ENCODE measurements at regions not wholly inside any gene's neighbourhood (a gene's known extent, or its start where the extent isn't known, plus 50 kb on each side); places are given as distances from the start of the nearest gene placed in this dataset.

DNA sequence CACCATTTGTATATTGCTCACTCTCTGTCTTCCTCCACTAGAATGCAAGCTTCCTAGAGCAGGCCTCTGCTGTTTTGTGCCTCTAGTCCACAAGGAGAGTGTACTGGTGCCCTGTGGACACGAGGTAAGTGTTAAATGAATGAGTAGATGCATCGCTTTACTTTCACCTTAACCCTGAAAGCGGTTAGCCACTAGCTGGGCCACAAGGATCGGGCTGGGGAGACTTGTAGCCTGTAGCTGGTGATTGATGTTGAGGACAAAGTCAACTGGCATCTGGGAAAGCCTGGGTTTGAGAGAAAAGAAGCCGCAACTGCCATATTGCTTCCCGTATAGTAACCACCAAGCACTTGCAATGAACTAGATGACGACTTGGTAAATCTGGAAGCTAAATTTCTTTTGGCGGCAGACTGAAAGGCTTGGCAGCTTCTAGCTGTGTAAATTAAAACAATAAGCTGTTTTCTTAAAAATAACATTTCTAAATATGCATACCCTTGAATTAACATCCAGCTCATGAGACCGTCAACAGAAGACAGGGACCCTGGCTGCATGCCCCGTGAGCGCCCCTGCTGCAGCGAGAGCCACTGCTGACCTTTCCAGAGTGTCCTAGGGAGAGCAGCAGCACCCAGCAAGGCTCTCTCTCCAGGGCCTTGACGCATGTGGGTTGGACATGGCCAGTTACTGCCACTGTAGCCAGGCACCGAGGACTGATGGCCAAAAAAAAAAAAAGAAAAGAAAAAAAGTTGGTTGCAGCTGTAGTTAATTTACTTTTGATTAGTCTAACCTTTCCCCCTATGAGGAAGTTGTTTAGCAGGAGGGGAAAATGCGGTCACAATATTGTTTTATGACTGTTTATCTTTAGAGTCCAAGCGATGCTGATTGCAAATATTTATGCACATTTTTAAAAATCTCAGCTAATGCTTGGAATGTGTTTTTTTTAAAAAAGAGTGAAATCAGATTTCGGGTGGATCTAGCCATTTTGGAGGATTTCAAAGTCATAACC, 315.1 kb downstream of the TFAP2C start:
- intact Hi-C loops (cut with DNase I), result no loop called here
- Histone ChIP-seq H3K27me3 (ENCODE audit: control insufficient read depth, insufficient read depth, low read length) (peaks cover 7% of the 10 kb centered on the region), H3K36me3 (ENCODE audit: control insufficient read depth in 2 of 3, insufficient read depth in 3 of 3, low read length in 3 of 3) (no peaks in the 10 kb centered on the region), H3K4me1 (ENCODE audit: control insufficient read depth in 2 of 3, insufficient read depth in 2 of 3, low read depth in 1 of 3, low read length in 3 of 3) (no peaks in the 10 kb centered on the region), H3K27ac (ENCODE audit: low read depth in 2 of 2, low read length in 2 of 2) (no peak overlapping the region), H3K9ac (ENCODE audit: low read length in 3 of 3) (no peak overlapping the region), H3K4me3 (ENCODE audit: low read length in 3 of 3) (no peak overlapping the region), H3K9me3 (ENCODE audit: control insufficient read depth in 2 of 3, insufficient read depth in 1 of 3, low read length in 3 of 3) (no peaks in the 10 kb centered on the region)
- FAIRE-seq (no peak), DNase-seq (peak in 2 of 5 donors; percentile 31 to 57)
- no peak for TF ChIP-seq CTCF (IDR thresholded peaks at IDR 0.05; ENCODE audit: borderline replicate concordance, extremely low read depth, insufficient read depth)

- H3K9me3 ChIP-seq (ENCODE audit: control insufficient read depth in 2 of 3, insufficient read depth in 1 of 3, low read length in 3 of 3), result no peaks in the 10 kb centered on the region
- intact Hi-C loops (cut with DNase I), result no loop called here
- DNase-seq (peak in 2 of 5 donors; percentile 41 to 60), FAIRE-seq (no peak)
- no peaks in the 10 kb centered on the region for H3K36me3 ChIP-seq (ENCODE audit: control insufficient read depth in 2 of 3, insufficient read depth in 3 of 3, low read length in 3 of 3)
- H3K27me3 ChIP-seq (ENCODE audit: control insufficient read depth, insufficient read depth, low read length), result peaks cover 7% of the 10 kb centered on the region
- H3K9ac ChIP-seq (ENCODE audit: low read length in 3 of 3), result no peak overlapping the region
- TF ChIP-seq CTCF (IDR thresholded peaks at IDR 0.05; ENCODE audit: borderline replicate concordance, extremely low read depth, insufficient read depth), result no peak
- H3K4me3 ChIP-seq (ENCODE audit: low read length in 3 of 3), result no peak overlapping the region
- no peaks in the 10 kb centered on the region for H3K4me1 ChIP-seq (ENCODE audit: control insufficient read depth in 2 of 3, insufficient read depth in 2 of 3, low read depth in 1 of 3, low read length in 3 of 3)
- no peak overlapping the region for H3K27ac ChIP-seq (ENCODE audit: low read depth in 2 of 2, low read length in 2 of 2)
These were observed 316.0 kb downstream of the TFAP2C start for GRCh38 chr20:56945057-56945456.

DNA sequence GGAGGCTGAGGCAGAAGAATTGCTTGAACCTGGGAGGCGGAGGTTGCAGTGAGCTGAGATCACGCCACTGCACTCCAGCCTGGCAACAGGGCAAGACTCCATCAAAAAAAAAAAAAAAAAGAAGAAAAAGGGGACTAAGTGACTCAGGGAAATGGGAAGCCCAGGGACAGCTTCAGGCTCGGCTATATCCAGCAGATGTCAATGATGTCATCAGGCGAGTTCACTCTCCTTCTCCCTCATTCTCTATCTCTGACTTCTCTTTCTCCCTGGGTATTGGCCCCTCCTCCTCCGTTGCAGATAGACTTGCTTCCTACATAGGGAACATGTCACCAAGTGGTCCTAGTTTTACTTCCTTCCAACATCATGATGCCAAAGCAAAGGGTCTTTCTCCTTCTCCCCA, 316.8 kb downstream of the TFAP2C start:
- FAIRE-seq, result no peak
- no peak overlapping the region for H3K4me3 ChIP-seq (ENCODE audit: low read length in 3 of 3)

More for the DNA sequence above, 316.8 kb downstream of the TFAP2C start:
- Histone ChIP-seq H3K27me3 (ENCODE audit: control insufficient read depth, insufficient read depth, low read length) (peaks cover 3% of the 10 kb centered on the region), H3K27ac (ENCODE audit: low read depth in 2 of 2, low read length in 2 of 2) (no peak overlapping the region), H3K9ac (ENCODE audit: low read length in 3 of 3) (no peak overlapping the region), H3K9me3 (ENCODE audit: control insufficient read depth in 2 of 3, insufficient read depth in 1 of 3, low read length in 3 of 3) (no peaks in the 10 kb centered on the region), H3K4me1 (ENCODE audit: control insufficient read depth in 2 of 3, insufficient read depth in 2 of 3, low read depth in 1 of 3, low read length in 3 of 3) (no peaks in the 10 kb centered on the region), H3K36me3 (ENCODE audit: control insufficient read depth in 2 of 3, insufficient read depth in 3 of 3, low read length in 3 of 3) (no peaks in the 10 kb centered on the region)
- DNase-seq, result no peak
- TF ChIP-seq CTCF (IDR thresholded peaks at IDR 0.05; ENCODE audit: borderline replicate concordance, extremely low read depth, insufficient read depth), result no peak
- intact Hi-C loops (cut with DNase I), result no loop called here

All from kidney (tissue), 13 donors.